OCI-LY7 (cell line): ENCODE measurements at regions not wholly inside any gene's neighbourhood (a gene's known extent, or its start where the extent isn't known, plus 50 kb on each side); places are given as distances from the start of the nearest gene placed in this dataset.

Experiments
- BruUV-seq: library from RNA; stranded (reverse); fragments of 400-500 nt; replicated peaks from 2 replicates; lab custom pipeline; 2021; lab: Mats Ljungman, UMichigan
- CTCF ChIA-PET: fragments of 300-600 bp; sonication (Branson Sonifier 250); formaldehyde crosslinking; loops from one replicate; lab custom pipeline; 2022; ENCODE audit warnings: antibody characterized with exemption; ENCODE audit not compliant: unreplicated experiment; lab: Charles Lee
- POLR2A ChIA-PET: fragments of 300-600 bp; sonication (Branson Sonifier 250); formaldehyde crosslinking; loops from one replicate; lab custom pipeline; 2022; ENCODE audit warnings: antibody characterized with exemption; lab: Charles Lee
- DNase-seq: peaks from one replicate; pipeline ENCODE4 v3.0.0-alpha.2; 2015; ENCODE audit warnings: low spot score
- H2AFZ ChIP-seq: fragments of 200-600 bp; sonication (generic), shearing (Covaris generic); 2 replicates; pipeline ENCODE4 v1.6.1; 2014; ENCODE audit warnings: mild to moderate bottlenecking, antibody characterized with exemption, low read length, moderate library complexity
- H3K27ac ChIP-seq: fragments of 200-600 bp; sonication (generic); 2 replicates; pipeline ENCODE4 v1.5.1; 2014; ENCODE audit warnings: mixed run types, low read depth, mild to moderate bottlenecking, moderate library complexity, low read length, inconsistent platforms; ENCODE audit not compliant: poor library complexity, severe bottlenecking
- H3K36me3 ChIP-seq: fragments of 200-600 bp; sonication (generic); 2 replicates; pipeline ENCODE4 v1.6.1; 2014; ENCODE audit warnings: mild to moderate bottlenecking, antibody characterized with exemption, low read length, moderate library complexity, mixed read lengths; ENCODE audit not compliant: insufficient read depth
- H3K4me1 ChIP-seq: fragments of 200-600 bp; sonication (generic); 2 replicates; pipeline ENCODE4 v1.5.1; 2014; ENCODE audit warnings: mild to moderate bottlenecking, low read length; ENCODE audit not compliant: insufficient read depth, poor library complexity, severe bottlenecking
- H3K4me2 ChIP-seq: fragments of 200-600 bp; sonication (generic); 2 replicates; pipeline ENCODE4 v1.6.1; 2014; ENCODE audit warnings: mild to moderate bottlenecking, low read length
- H3K4me3 ChIP-seq: fragments of 200-600 bp; sonication (generic); 2 replicates; pipeline ENCODE4 v1.5.1; 2014; ENCODE audit warnings: mild to moderate bottlenecking, low read depth, low read length; ENCODE audit not compliant: poor library complexity, severe bottlenecking
- H3K79me2 ChIP-seq: fragments of 200-600 bp; sonication (generic); 2 replicates; pipeline ENCODE4 v1.6.1; 2016; ENCODE audit warnings: low read depth, mild to moderate bottlenecking, low read length, moderate library complexity, mixed read lengths; ENCODE audit not compliant: insufficient read depth
- H3K9me2 ChIP-seq: fragments of 200-600 bp; sonication (generic); 2 replicates; pipeline ENCODE4 v1.6.1; 2016; ENCODE audit warnings: mild to moderate bottlenecking, low read length, mixed read lengths; ENCODE audit not compliant: insufficient read depth
- H3K9me3 ChIP-seq: fragments of 200-600 bp; sonication (generic); 2 replicates; pipeline ENCODE4 v1.6.1; 2014; ENCODE audit warnings: mild to moderate bottlenecking, mixed run types, low read length, mixed read lengths
- H4K20me1 ChIP-seq: fragments of 200-600 bp; sonication (generic); 2 replicates; pipeline ENCODE4 v1.6.1; 2014; ENCODE audit warnings: mild to moderate bottlenecking, antibody characterized with exemption, low read length, moderate library complexity, mixed read lengths; ENCODE audit not compliant: insufficient read depth
- CTCF ChIP-seq: fragments of 200-600 bp; sonication (generic); conservative IDR thresholded peaks from 2 replicates; pipeline ENCODE4 v1.5.1; 2014; ENCODE audit warnings: mild to moderate bottlenecking, antibody characterized with exemption, low read length, moderate library complexity, mixed read lengths
- EZH2phosphoT487 ChIP-seq: fragments of 200-600 bp; sonication (generic); IDR thresholded peaks from 2 replicates; pipeline ENCODE4 v1.6.1; 2018; ENCODE audit warnings: low read depth, borderline replicate concordance, mild to moderate bottlenecking, mixed run types, antibody characterized with exemption, low read length, moderate library complexity, mixed read lengths
- intact Hi-C: fragments of 100-400 bp; cut with micrococcal nuclease; formaldehyde crosslinking; loops from one replicate; pipeline ENCODE4 v1.10.0; 2022; ENCODE audit not compliant: unreplicated experiment

GRCh38 chr20:12591949-12592470 is 416.8 kb upstream of the SPTLC3 start:
- Histone ChIP-seq H3K9me3 (no peaks in the 10 kb centered on the region), H3K27ac (no peak overlapping the region), H3K4me1 (no peaks in the 10 kb centered on the region), H3K79me2 (no peaks in the 10 kb centered on the region), H3K9me2 (no peaks in the 10 kb centered on the region), H4K20me1 (no peaks in the 10 kb centered on the region), H3K36me3 (no peaks in the 10 kb centered on the region), H3K4me3 (no peak overlapping the region), H2AFZ (no peak overlapping the region), H3K4me2 (no peak overlapping the region)
- DNase-seq = no peak
- BruUV-seq = no TSS peak
- ChIA-PET CTCF (no interaction called here), POLR2A (no interaction called here)
- intact Hi-C loops = no loop called here
- no peak for TF ChIP-seq CTCF
- TF ChIP-seq EZH2phosphoT487 = no peak

GRCh38 chr20:12592756-12593155 is 416.0 kb upstream of the SPTLC3 start:
- BruUV-seq = no TSS peak
- intact Hi-C loops = no loop called here
- ChIA-PET CTCF (no interaction called here), POLR2A (no interaction called here)
- Histone ChIP-seq H3K27ac (no peak overlapping the region), H3K79me2 (no peaks in the 10 kb centered on the region), H3K4me2 (no peak overlapping the region), H3K9me3 (no peaks in the 10 kb centered on the region), H2AFZ (no peak overlapping the region), H3K4me1 (no peaks in the 10 kb centered on the region), H4K20me1 (no peaks in the 10 kb centered on the region), H3K9me2 (no peaks in the 10 kb centered on the region), H3K36me3 (no peaks in the 10 kb centered on the region), H3K4me3 (no peak overlapping the region)
- no peak for DNase-seq
- TF ChIP-seq CTCF (no peak), EZH2phosphoT487 (no peak)

- no peak overlapping the region for H3K4me2 ChIP-seq
- H3K36me3 ChIP-seq = no peaks in the 10 kb centered on the region
- no peaks in the 10 kb centered on the region for H3K4me1 ChIP-seq
- H4K20me1 ChIP-seq = no peaks in the 10 kb centered on the region
- H3K4me3 ChIP-seq = no peak overlapping the region
- no peak for DNase-seq
- no TSS peak for BruUV-seq
- H2AFZ ChIP-seq = no peak overlapping the region
- TF ChIP-seq EZH2phosphoT487 = no peak
- TF ChIP-seq CTCF = no peak
- no peaks in the 10 kb centered on the region for H3K79me2 ChIP-seq
- ChIA-PET POLR2A (no interaction called here), CTCF (no interaction called here)
- no peaks in the 10 kb centered on the region for H3K9me3 ChIP-seq
- H3K27ac ChIP-seq = no peak overlapping the region
- H3K9me2 ChIP-seq = no peaks in the 10 kb centered on the region
- intact Hi-C loops = no loop called here
These were observed 415.4 kb upstream of the SPTLC3 start for GRCh38 chr20:12593342-12593873.
